ENCODE measurements at regions not wholly inside any gene's neighbourhood (a gene's known extent, or its start where the extent isn't known, plus 50 kb on each side); places are given as distances from the start of the nearest gene placed in this dataset.

- TF ChIP-seq CTCF (IDR thresholded peaks at IDR 0.05) (no peak), EZH2phosphoT487 (IDR thresholded peaks at IDR 0.05) (no peak)
These were observed 91.9 kb downstream of the BBS10 start for GRCh38 chr12:76256321-76256720.
